NCI-H187 (cell line): ENCODE measurements at regions not wholly inside any gene's neighbourhood (a gene's known extent, or its start where the extent isn't known, plus 50 kb on each side); places are given as distances from the start of the nearest gene placed in this dataset.
"Not testable (repeated sequence)": the region's sequence is repeated elsewhere in the genome, so short reads cannot be mapped to it uniquely, and the experiment has no call there.

Experiments
- DNase-seq, 2 experiments: peaks; one replicate each; lab custom pipeline; 2025; lab: John Stamatoyannopoulos, UW

DNA sequence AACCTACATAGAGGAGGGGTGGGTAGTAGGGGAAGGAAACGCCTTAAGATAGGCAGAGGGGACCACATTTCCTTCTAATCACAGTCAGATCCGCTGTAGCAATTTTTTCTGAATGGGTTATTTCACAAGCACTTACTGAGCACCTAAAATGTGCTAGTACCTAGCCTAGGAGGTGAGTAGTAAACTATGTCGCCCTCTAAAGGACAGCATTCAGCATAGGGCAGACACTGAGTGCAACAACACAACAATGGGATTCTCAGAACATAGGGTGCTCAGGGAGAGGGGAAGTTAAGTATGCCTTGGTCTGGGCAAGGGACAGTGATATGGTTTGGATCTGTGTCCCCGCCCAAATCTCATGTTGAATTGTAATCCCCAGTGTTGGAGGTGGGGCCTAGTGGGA lies 166.1 kb upstream of the RAB6C start:
- no peak for DNase-seq

DNA sequence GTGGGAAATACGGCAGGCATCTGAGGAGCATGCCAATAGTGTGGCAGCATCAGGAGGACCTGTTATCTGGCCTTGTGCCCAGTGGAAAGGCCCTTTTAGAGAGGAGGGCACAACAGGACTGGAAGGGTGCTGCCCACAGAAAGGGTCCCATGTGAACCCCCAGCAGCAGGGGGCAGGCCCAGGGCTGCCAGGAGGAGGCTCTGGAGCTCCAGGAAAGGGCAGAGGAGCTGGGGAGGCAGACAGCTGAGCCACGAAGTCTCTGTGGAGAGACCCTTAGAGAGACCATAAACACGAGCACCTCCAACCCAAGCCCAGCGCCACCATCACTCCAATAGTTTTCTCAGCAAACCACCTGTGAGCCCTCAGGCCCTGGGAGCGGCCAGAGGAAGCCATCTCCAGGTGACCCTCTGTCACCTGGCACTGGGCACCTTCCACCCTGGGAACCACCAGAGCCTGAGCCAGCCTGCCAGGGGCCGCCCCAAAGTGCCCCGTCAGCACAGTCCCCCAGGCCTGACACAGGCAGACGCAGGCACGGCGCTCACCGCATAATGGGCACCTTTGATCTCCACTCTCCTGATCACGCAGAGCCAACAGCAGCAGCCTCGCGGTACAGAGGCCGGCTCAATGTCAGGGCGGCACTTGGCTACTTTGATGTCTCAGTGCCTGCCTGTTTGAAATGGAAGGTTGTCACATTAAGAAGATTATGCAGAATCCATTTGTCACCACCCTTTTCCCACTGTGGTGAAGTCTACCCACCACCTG lies 162.5 kb upstream of the RAB6C start:
- DNase-seq, result no peak

DNA sequence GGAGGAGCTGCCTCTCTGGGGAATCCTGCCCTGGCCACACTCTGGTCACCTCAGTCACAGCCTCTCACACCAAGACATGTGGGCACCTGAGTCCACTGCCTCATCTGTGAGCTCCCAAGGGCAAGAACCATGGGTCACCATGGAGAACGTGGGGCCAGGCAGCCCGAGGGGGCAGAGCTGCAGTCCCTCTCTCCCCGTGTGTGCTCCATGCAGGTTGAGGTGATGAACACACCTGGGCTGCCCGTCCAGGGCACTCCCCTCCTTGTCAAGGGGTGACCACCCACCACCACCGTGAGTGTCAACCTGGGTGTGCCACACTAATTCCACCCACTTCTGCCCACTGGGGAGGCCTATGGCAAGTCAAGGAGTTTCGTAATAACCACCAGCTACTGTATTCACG lies 159.6 kb upstream of the RAB6C start:
- no peak for DNase-seq

DNA sequence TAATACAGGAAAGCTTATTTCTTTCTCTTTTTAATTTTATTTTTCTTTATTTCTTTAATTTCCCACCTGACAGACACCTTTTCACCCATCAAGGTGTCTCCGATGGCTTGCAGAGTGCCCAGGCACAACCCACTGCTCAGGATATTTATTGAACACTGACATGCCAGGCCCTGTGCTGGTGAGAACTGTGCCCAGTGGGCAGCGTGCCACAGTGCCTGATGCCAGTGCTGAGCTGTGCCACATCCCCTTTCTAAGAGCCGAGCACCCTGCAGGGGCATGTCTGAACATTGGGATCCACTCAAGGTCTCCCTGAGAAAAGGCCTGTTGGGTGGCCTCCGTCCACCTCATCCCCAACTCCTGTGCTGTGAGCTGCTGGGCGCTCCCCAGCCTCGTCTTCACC lies 158.6 kb upstream of the RAB6C start:
- DNase-seq, result no peak

DNA sequence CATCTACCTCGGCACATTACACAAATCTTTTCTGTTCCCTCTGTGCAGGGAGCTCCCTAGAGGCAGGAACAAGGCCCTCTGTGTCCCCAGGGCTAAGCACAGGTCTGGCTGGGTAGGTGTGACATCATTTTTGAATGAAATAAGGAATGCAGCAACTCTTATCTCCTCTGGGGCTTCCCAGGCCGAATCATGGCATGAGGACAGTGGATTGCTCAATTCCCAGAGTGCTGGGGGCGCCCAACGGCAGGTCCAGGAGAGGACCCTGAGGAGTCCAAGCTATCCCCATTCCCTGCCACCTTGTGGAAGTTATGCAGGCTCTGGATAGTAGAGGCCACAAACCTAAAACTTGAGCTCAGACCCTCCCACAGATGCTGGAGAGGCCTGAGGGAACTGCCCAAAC lies 158.0 kb upstream of the RAB6C start:
- no peak for DNase-seq

DNA sequence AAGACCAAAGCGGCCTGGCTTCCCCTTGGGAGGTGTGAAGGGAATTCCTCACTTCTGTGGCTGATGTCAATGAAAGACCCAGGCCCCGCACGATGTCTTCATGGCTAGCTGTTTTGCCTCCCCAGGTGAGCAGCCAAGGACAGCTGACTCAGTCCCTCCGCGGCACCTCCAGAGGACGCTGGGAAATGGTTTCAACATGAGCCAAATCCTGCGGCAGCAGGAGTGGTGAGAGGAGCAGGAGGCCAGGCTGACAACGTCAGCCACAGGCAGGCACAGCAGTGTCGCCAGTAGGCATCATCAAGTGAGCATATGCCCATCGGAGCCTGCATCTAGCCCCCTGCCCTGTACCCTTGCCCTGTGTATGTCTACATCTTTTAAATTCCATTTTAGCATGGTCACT lies 156.4 kb upstream of the RAB6C start:
- no peak for DNase-seq

DNA sequence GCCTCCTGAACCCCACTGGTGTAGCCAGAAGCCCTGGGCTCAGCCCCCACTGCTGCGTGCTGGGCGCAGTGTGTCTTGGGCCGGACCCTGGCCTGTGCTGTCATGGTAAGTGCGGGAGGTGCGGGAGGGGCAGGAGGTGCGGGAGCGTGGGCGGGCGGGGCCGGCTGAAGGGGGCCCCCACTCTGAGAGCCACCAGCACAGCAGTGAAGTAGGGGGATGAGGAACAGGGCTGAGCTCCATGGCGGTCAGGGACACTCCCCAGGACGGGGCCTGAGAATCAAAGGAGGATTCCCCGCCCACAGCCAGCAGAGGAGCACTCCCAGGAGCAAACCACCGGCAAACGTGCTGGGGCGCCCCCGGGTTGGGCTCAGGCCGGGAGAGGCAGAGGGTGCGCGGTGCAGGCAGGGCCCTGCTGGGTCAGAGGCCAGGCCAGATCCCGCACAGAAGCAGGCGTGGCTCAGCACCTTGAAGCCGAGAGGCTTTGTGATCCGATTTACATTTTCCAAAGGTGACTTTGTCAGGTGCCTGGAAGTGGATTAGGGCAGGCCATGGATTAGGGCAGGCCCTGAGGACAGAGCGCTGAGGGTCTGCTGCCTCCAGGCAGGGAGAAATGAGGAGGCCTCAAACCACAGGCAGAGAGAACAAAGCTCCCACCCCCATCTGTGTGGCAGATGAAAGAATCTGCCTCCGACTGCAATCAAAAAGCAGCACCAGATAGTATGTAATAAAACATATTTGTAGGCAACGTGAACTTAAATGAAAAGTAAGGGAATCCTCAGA lies 152.0 kb upstream of the RAB6C start:
- DNase-seq, result no peak

DNA sequence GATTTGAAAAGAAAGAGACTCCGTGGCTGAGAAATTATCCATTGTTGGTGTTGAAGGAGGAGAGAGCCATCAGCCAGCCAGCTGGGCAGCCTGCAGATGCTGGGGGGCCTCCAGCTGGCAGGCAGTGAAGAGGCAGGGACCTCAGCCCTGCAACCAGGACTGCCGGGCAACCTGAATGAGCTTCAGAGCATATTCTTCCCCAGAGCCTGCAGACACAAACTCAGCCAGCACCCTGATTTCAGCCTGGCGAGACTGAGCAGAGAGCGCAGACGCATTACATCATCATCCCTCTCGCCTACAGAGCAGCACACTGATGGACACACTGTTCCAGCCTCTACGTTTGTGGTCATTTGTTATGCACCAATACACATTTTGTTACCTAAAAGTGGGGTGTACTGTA lies 150.7 kb upstream of the RAB6C start:
- no peak for DNase-seq

DNA sequence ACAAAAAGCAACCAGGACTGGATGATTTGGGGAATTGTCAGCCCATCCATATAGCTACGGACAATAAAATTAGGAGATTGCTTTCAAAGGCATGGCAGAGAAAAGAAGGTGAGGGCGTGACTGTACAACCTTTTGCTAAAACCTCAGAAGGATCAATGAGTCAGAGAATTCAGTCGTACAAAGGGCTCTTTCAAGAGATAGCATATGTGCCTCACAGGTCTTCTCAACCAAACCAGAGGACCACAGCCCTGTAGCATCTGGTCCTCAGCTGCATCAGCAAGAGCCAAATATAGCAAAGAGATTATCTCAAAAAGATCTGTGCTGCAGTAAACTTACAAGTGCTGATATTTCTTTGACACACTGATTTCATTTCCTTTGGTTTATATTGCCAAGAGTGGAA lies 149.9 kb upstream of the RAB6C start:
- no peak for DNase-seq

DNA sequence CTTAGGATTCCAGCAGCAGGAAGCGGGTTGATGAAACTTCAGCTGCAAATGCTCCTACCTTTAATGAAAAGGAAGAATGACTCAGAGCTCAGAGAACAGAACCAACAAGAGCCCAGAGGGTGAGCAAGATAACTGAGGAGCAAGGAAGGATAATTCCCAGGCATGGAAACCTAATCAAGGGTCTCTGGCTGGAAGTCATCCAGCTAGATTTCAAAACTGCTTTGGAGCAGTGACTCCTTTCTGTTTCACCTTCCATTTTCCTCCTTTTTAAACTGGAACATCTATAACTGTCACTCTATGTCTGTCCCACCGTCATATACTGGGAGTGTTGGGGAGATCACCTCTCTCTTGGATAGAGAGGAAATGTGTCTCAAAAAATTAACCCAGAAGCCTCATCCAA lies 148.4 kb upstream of the RAB6C start:
- DNase-seq, result no peak

DNA sequence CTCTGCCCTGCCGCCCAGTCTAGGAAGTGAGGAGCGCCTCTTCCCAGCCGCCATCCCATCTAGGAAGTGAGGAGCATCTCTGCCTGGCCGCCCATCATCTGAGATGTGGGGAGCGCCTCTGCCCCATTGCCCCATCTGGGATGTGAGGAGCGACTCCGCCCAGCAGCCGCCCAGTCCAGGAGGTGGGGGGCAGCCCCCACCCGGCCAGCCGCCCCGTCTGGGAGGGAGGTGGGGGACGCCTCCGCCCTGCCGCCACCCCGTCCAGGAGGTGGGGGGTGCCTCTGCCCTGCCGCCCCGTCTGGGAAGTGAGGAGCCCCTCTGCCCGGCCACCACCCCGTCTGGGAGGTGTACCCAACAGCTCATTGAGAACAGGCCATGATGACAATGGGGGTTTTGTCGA lies 146.0 kb upstream of the RAB6C start:
- not testable (repeated sequence) for DNase-seq

DNA sequence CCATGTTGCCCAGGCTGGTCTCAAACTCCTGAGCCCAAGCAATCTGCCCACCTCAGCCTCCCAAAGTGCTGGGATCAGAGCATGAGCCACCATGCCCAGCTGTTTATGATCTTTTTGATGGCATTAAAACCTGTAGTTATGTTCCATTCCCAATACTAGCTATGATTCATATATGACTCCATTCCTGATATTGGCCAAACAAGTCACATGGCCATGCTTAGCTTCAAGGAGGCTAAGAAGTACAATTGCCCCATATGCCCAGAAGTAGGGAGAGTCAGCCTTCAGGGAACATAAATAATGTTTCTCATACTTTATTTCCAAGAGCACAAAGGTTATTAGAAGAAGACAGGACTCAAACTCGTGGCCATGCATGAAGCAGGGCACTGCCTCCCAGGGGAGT lies 132.4 kb upstream of the RAB6C start:
- no peak for DNase-seq

DNA sequence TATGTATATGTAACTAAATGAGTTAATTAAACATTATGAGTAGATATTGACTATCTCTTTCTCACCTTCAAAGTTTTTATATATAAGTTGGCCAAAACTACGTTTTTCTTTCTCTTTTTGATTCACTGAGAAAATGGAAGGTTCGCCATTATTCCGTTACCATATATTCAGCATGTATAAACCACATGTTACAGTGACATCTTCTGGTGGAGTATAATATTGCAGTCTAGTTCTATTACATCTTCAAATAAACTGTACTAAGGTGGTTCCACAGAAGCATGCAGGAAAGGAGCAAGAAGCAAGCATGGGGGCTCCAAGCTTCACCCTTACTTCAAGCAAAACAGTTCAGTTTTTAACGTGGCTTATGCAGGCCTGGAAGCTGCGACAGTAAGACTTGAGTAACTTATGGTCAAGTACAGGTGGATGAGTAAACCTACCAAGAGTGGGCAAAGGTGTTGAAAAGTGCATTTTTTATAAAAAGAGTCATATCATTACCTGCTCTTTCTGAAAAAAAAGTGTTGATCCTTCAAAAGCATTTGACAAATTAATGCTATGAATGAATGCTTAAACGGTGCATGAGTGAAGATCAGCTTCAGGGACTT lies 129.8 kb upstream of the RAB6C start:
- DNase-seq, result no peak

DNA sequence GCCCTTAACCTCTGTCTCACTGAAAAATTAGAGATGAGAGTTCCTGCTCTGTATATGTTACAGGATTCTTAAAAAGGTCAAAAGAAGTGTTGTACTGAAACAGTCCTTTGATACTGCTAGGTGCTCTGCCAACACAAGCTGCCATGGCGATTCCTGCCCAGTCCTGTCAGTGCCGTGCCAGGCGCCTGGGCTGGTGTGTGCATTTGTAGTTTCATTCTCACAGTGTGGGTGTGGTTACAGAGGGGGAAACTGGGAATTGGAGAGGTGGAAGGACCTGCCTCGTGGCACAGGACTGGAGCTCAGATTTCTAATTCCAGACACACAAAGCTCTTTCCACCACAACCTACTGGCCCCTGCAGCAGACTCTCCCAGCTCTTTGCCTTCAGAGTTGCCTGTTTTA lies 122.3 kb upstream of the RAB6C start:
- no peak for DNase-seq

DNA sequence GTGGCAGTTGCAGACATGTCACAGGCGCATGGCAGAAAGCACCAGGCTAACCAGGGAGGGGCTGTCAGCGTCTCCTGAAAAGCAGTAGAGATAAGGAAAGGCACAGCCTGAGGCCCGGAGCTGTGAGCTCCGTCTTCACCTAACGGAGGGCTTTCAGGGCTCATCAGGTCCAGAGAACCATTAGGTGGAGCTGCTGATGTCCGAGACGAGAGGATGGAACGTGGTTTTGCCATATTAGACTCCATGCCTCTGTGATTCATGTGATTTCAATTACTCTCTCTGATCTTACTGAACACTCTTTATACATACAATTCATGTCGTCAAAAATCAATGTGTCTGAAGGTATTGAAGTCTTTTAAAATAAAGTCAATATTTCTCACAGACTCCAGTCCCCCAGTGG lies 120.3 kb upstream of the RAB6C start:
- DNase-seq, result no peak

DNA sequence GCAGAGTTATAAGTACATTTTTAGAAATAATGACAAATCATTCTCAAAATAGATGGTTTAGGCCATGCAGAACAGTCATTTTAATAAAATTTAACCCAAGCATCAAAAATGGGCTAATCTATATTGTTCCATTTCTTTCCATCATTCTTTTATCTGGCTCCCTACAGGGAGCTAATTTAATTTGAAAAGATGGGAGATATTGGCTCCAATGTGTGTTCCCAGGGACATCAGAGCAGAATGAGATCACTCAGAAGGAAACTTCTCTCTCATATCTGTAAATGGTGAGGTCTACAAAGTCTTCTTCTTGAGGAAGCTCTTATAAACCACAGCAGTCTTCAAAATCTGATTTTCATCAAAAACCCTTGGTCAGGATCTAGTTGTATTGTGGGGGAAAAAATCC lies 119.4 kb upstream of the RAB6C start:
- DNase-seq, result no peak

DNA sequence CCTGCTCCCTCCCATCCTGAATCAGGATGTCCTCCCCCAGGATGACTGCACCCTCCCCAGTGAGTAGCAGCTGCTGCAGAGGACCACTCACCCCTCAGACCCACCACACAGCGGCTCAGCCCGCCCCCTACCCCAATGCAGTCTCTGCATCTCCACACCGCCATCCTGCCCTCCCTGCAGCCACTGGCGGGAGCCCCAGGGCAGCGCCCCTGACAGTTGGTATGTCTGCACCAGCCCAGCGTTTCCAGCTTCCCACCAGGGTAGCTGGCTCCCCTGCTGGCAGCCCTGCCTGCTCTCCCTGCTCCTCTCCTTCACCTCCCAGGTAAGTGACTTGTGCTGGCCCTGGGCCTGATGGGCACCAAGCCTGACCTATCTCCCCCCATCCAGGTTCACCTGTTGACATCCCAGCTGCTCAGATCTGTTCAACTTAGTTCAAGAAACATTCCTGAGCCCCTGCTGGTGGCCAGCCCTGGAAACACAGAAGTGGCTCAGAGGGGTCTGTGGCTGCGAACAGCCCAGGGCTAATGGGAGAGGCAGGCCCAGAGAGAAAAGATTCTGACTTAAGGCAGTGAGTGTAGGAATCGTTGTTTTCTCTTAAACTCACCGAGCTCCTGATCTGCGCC lies 117.7 kb upstream of the RAB6C start:
- no peak for DNase-seq

DNA sequence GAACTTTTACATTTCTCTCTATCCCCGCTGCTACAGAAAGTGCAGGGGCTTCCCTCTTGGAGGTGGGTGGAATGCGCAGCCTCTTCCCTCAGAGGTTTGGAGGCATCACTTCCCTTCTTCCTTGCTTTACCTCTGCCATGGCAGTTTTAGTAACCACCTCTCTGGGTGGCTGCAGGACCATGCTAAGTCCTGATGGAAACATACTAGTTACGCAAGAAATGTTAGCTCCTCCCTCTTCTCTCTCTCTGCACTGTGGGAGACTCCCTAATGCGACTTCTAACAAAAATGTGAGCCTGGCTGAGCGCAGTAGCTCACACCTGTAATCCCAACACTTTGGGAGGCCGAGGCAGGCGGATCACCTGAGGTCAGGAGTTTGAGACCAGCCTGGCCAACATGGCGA lies 116.8 kb upstream of the RAB6C start:
- DNase-seq, result no peak

DNA sequence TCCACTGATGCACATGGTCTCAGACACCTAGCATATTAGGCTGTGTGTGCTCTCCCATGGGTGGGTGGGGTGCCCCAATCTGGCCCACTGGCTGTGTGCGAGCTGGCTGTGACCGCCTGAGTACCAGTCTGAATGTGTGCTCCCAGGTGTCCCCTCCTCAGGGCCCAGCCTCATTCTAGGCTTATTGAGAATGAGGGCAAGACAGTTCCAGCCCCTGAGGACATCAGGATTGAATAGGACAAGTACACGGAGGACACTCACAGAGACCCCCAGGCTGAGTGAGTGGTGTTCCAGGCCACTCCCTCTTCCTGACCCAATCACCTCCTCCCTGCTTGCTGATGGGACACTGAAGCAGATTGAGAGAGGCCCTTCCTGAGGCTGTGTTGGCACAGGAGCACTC lies 116.1 kb upstream of the RAB6C start:
- DNase-seq, result no peak

DNA sequence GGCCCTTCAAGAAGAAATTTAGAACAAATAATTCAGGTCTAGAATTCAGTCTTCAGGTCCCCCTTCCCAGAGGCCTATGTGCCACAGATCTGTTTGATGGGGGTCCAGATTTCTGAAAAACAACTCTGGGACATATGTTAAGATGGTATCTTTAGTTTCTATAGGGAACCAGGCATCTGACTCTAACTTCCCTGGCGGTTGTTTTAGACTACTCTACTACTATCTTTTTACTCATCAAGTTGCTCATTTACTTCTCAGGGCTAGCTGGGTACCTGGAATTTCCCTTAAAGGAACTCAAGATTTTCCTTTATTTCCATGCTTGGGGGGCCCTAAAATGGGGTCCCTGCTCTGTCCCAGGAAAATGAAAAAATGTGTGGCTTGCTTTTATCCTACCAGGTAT lies 114.7 kb upstream of the RAB6C start:
- DNase-seq, result no peak

DNA sequence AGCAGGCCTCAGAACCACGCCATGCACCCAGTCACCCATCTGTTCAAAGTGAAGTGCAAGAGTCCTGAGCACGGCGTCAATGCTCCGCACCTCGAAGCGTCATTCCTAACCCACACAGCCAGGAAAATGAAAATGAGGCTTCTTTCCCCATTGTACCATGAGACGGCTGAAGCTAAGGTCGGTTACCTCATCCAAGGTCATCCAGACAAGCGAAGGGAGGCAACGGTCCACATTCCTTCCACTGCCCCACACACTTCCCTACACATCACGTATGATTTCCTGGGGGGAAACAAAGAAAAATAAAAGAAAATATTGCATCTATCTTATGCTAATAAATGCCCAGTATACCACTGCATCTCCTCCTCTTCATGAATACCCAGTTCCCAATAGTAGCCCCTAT lies 113.5 kb upstream of the RAB6C start:
- no peak for DNase-seq

DNA sequence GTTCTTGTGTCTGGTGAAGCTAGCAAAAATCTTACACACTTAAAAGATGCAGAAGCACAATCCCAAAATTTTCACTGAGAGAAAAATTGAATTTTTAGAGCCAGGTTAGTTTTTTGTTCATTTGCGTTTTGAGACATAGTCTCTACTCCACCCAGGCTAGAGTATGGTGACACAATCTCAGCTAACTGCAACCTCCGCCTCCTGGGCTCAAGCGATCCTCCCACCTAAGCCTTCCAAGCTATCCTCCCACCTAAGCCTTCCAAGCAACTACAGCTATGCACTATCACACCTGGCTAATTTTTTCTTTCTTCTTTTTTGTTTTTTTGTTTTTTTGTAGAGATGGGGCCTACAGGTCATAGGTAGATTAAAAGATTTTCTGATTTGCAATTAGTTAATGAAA lies 113.1 kb upstream of the RAB6C start:
- no peak for DNase-seq

DNA sequence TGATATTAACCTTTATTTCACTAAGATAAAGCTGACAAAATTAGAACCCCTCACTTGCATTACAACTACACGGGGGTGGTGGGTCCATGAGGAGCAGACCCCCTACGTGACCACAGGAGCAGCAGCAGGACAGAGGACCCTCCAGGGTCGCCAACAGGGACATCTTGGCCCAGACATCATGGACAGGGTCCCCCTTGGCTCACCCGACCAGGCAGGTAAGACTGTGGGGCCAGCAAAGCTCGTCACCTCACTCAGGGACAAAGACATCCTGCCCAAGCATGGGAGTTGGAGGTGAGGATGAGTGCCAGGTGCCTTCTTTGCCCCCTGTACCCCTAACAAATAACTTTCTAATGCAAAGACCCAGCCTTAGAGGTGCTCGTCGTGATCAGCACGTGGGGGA lies 111.3 kb upstream of the RAB6C start:
- DNase-seq, result no peak
